ENCODE measurements at regions not wholly inside any gene's neighbourhood (a gene's known extent, or its start where the extent isn't known, plus 50 kb on each side); places are given as distances from the start of the nearest gene placed in this dataset.

GRCh38 chr2:175400975-175401374 is 219.5 kb upstream of the ATP5MC3 start:
- TF ChIP-seq, protein P1, sequence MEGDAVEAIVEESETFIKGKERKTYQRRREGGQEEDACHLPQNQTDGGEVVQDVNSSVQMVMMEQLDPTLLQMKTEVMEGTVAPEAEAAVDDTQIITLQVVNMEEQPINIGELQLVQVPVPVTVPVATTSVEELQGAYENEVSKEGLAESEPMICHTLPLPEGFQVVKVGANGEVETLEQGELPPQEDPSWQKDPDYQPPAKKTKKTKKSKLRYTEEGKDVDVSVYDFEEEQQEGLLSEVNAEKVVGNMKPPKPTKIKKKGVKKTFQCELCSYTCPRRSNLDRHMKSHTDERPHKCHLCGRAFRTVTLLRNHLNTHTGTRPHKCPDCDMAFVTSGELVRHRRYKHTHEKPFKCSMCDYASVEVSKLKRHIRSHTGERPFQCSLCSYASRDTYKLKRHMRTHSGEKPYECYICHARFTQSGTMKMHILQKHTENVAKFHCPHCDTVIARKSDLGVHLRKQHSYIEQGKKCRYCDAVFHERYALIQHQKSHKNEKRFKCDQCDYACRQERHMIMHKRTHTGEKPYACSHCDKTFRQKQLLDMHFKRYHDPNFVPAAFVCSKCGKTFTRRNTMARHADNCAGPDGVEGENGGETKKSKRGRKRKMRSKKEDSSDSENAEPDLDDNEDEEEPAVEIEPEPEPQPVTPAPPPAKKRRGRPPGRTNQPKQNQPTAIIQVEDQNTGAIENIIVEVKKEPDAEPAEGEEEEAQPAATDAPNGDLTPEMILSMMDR (conservative IDR thresholded peaks at IDR 0.05; ENCODE audit: low read depth, low read length) = no peak

GRCh38 chr2:175399326-175399725 is 217.8 kb upstream of the ATP5MC3 start:
- no peak overlapping the region for H3K4me3 ChIP-seq (ENCODE audit: low read length)
- TF ChIP-seq, protein P1 (conservative IDR thresholded peaks at IDR 0.05; ENCODE audit: low read depth, low read length) = no peak
- DNase-seq (ENCODE audit: low read depth) = no peak

More at GRCh38 chr2:175400975-175401374, 219.5 kb upstream of the ATP5MC3 start:
- no peak for DNase-seq (ENCODE audit: low read depth)
- H3K4me3 ChIP-seq (ENCODE audit: low read length) = no peak overlapping the region

DNA sequence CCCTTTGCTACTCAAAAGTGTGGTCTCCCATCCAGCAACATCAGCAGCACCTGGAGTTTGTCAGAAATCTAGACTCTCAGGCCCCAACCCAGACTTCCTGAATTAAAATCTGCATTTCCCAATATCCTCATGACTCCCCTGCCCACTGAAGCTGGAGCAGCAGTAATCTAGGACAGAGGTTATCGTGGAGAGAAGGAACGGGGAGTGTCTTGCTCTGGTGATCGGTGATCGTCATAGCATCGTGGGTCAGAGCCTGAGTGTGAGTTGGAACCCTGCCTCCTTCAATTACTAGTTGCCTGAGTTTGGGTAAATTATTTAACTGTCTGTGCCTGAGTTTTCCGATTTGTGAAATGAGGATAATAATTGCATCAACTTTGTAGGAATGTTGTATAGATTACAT is 217.3 kb upstream of the ATP5MC3 start:
- TF ChIP-seq, protein P1 (conservative IDR thresholded peaks at IDR 0.05; ENCODE audit: low read depth, low read length) = no peak
- H3K4me3 ChIP-seq (ENCODE audit: low read length) = no peak overlapping the region
- no peak for DNase-seq (ENCODE audit: low read depth)

DNA sequence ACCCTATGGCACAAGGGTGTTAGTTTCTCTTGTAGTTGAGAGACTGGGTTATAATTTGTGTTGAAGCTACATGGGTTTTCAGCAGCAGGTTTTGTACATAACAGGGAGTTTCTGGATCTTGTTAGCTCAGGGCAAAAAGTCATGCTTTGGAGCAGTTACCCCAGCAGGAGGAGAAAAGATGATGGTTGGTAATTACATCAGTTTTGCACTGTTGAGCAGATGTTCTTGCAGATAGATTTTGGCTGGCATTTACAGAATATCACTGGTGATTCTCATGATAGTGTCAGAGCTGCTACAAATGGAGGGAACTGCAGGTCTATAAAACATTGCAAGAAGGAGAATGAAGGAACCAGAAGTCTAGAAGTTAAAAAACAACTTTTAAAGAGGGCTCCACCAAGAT is 215.2 kb upstream of the ATP5MC3 start:
- TF ChIP-seq, protein P1 (conservative IDR thresholded peaks at IDR 0.05; ENCODE audit: low read depth, low read length) = no peak
- DNase-seq (ENCODE audit: low read depth) = no peak
- H3K4me3 ChIP-seq (ENCODE audit: low read length) = no peak overlapping the region

- H3K4me3 ChIP-seq (ENCODE audit: low read length) = no peak overlapping the region
- DNase-seq (ENCODE audit: low read depth) = no peak
- TF ChIP-seq, protein P1 (conservative IDR thresholded peaks at IDR 0.05; ENCODE audit: low read depth, low read length) = no peak
Measured at GRCh38 chr2:175393851-175394250, 212.3 kb upstream of the ATP5MC3 start.

DNA sequence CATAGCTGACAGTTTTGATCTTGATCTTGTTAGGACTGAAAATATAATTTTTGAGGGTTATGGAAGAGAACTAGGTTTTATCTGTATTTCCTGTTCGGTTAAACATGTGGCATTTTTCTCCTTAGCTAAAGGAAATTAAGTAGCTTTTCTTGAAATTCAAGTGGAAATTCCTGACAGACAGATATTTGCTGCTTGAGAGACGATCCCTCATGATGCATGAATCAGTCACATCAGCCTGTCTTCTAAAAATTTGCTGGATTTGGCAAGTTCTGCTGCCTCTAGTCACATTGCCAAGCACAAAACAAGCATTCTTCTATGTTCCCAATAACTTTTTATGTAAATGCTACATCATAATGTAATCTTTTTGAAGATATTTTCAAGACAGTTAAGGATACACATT is 201.8 kb upstream of the ATP5MC3 start:
- H3K4me3 ChIP-seq (ENCODE audit: low read length) = no peak overlapping the region
- DNase-seq (ENCODE audit: low read depth) = no peak
- TF ChIP-seq, protein P1 (conservative IDR thresholded peaks at IDR 0.05; ENCODE audit: low read depth, low read length) = no peak

DNA sequence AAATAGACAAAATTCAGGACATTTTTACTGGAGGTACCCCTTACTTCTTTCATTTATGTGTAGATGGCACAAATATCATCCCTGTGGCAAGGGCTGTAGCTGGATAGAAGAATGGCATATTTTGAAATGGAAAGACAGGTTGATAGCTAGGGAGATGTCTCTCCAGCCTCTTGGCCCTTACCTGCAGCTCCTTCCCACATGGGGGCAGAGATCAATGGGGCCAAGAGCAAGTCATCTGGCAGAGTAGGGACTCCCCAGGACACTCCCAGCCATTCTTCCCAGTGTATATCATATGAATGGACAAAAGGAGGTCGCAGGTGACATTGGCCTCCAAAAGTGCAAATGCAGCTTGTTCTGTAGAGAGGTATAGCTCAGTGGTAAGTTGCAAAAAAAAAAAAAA is 192.2 kb upstream of the ATP5MC3 start:
- TF ChIP-seq, protein P1 (conservative IDR thresholded peaks at IDR 0.05; ENCODE audit: low read depth, low read length) = no peak
- no peak overlapping the region for H3K4me3 ChIP-seq (ENCODE audit: low read length)
- DNase-seq (ENCODE audit: low read depth) = no peak
